H1 (cell line): ENCODE measurements at regions not wholly inside any gene's neighbourhood (a gene's known extent, or its start where the extent isn't known, plus 50 kb on each side); places are given as distances from the start of the nearest gene placed in this dataset.

Experiments
- RNF2 ChIP-seq: fragments of 200-900, 300-1000 bp; sonication (generic); IDR thresholded peaks from 2 replicates; pipeline ENCODE4 v1.7.1; 2016; ENCODE audit warnings: borderline replicate concordance, low read depth, mild to moderate bottlenecking, antibody characterized with exemption, low read length; ENCODE audit not compliant: poor library complexity, severe bottlenecking; ENCODE audit errors: missing control alignments

GRCh38 chr1:37169241-37169640 is 134.9 kb upstream of the GRIK3 start (continued):
- TF ChIP-seq RNF2, result no peak
- TF ChIP-seq, all 59 proteins: peak for 0
